ENCODE measurements at regions not wholly inside any gene's neighbourhood (a gene's known extent, or its start where the extent isn't known, plus 50 kb on each side); places are given as distances from the start of the nearest gene placed in this dataset.

DNA sequence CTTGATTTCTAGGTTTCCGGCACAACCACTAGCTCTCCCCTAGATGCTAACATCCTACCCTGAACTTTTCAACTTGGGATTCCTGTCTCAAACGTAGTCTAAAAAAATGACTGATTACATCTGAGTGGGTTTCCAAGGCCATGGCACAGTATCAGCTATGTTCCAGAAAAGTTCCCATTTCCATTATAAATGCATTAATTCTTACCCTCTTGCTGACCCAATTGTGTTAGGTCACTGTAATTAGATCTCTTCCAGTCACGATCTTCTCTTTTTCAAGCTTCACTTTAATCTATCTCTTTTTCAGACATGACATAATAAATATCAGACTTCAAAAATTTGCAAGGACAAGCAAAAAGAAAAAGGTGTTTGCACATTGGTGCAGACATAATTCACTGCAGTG lies 50.6 kb upstream of the PDE5A start:
- H3K4me1 ChIP-seq (ENCODE audit: control insufficient read depth, insufficient read depth, low read length): peaks cover 13% of the 10 kb centered on the region
- no peaks in the 10 kb centered on the region for H3K9me3 ChIP-seq (ENCODE audit: control insufficient read depth, low read length)
- no peaks in the 10 kb centered on the region for H3K36me3 ChIP-seq (ENCODE audit: control insufficient read depth, insufficient read depth, low read length, severe bottlenecking)
- H3K27me3 ChIP-seq (replicated peaks; ENCODE audit: control insufficient read depth, insufficient read depth, low read length): no peaks in the 10 kb centered on the region
- DNase-seq (ENCODE audit: low read depth): no peak
- no peak overlapping the region for H3K4me3 ChIP-seq (ENCODE audit: low read length)
- no peak overlapping the region for H3K9ac ChIP-seq (ENCODE audit: low read length)

DNA sequence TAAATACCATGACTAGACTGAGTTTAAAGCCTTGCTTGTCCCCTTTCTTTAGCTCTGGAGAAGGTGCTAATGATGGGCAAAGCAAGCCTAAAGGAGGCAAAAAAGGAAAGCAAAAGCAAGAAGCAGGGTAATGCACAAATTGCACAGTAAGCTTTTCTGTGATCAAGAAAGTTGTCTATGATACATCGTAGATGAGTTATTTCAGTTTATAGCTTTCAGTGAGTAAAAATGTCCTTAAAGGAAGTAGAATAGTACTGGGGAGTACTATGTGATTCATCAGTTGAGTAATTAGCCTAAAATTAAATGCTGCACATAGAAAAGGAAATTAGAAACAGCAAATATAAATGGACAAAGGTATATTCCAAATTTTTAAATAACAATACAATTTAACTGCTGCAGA lies 50.2 kb upstream of the PDE5A start:
- Histone ChIP-seq H3K9me3 (ENCODE audit: control insufficient read depth, low read length) (no peaks in the 10 kb centered on the region), H3K9ac (ENCODE audit: low read length) (no peak overlapping the region), H3K4me3 (ENCODE audit: low read length) (peak overlapping the region; percentile 50), H3K36me3 (ENCODE audit: control insufficient read depth, insufficient read depth, low read length, severe bottlenecking) (no peaks in the 10 kb centered on the region), H3K27me3 (replicated peaks; ENCODE audit: control insufficient read depth, insufficient read depth, low read length) (no peaks in the 10 kb centered on the region), H3K4me1 (ENCODE audit: control insufficient read depth, insufficient read depth, low read length) (peaks cover 9% of the 10 kb centered on the region)
- no peak for DNase-seq (ENCODE audit: low read depth)

Data from adipocyte (in vitro differentiated cells).